ENCODE measurements at regions not wholly inside any gene's neighbourhood (a gene's known extent, or its start where the extent isn't known, plus 50 kb on each side); places are given as distances from the start of the nearest gene placed in this dataset.

DNA sequence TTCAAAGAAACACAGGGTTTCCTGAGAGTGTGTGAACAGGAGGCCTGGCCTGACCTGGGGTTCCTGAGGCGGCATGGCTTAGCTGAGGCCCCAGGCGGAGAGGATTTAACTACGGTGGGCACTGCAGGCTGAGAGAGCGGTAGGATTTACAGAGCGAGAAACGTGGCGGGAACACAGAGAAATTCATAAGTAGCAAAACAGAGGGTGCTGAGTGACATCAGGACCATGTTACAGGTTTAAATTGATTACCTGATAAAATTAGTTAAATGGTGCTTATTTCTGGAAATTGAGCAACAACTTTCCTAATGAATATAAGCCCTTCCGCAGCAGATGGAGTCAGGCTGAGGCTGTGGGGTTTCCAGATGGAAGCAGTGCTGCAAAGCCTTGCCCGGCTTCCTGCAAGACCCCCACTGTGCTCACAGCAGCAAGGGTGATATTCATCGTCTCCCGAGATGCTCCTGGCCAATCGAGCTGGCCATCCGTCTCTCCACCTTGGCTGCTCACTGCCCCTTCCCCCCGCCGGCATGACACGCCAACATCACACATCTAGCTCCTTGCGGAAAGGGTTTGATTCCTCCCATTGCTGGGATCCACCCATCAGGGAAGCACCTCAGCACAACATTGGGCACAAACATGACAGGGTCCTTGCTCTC lies 69.4 kb upstream of the MORC3 start:
- TF ChIP-seq CTCF (IDR thresholded peaks at IDR 0.05) (no peak), EP300 (IDR thresholded peaks at IDR 0.05) (no peak), POLR2A (IDR thresholded peaks at IDR 0.05) (no peak)
